KOPT-K1 (cell line): ENCODE measurements at regions not wholly inside any gene's neighbourhood (a gene's known extent, or its start where the extent isn't known, plus 50 kb on each side); places are given as distances from the start of the nearest gene placed in this dataset.

Experiments used
- H3K27ac ChIP-seq: fragments of 200-600 bp; sonication (generic); 2 replicates; pipeline ENCODE4 v1.5.1; 2016; ENCODE audit warnings: antibody characterized with exemption, mild to moderate bottlenecking, low read depth, low read length; ENCODE audit not compliant: poor library complexity, severe bottlenecking
- H3K36me3 ChIP-seq: fragments of 200-600 bp; sonication (generic); 2 replicates; pipeline ENCODE4 v1.5.1; 2017; ENCODE audit warnings: antibody characterized with exemption, mild to moderate bottlenecking, low read length, moderate library complexity; ENCODE audit not compliant: insufficient read depth
- H3K9me3 ChIP-seq: fragments of 200-600 bp; sonication (generic); 2 replicates; pipeline ENCODE4 v1.5.1; 2017; ENCODE audit warnings: antibody characterized with exemption, low read length, mild to moderate bottlenecking; ENCODE audit not compliant: insufficient read depth, poor library complexity, severe bottlenecking

GRCh38 chr5:143462431-143462830 lies 58.9 kb upstream of the NR3C1 start:
- Histone ChIP-seq H3K36me3 (no peaks in the 10 kb centered on the region), H3K27ac (no peak overlapping the region), H3K9me3 (no peaks in the 10 kb centered on the region)

- no peak overlapping the region for H3K27ac ChIP-seq
- no peaks in the 10 kb centered on the region for H3K36me3 ChIP-seq
- no peaks in the 10 kb centered on the region for H3K9me3 ChIP-seq
These were observed 55.9 kb upstream of the NR3C1 start for GRCh38 chr5:143459433-143459832.

GRCh38 chr5:143456952-143457547 lies 53.6 kb upstream of the NR3C1 start:
- Histone ChIP-seq H3K36me3 (no peaks in the 10 kb centered on the region), H3K27ac (no peak overlapping the region), H3K9me3 (no peaks in the 10 kb centered on the region)

- no peaks in the 10 kb centered on the region for H3K9me3 ChIP-seq
- H3K36me3 ChIP-seq = no peaks in the 10 kb centered on the region
- H3K27ac ChIP-seq = no peak overlapping the region
These were observed 51.5 kb upstream of the NR3C1 start for GRCh38 chr5:143454936-143455516.

GRCh38 chr5:143453720-143454119 lies 50.2 kb upstream of the NR3C1 start:
- Histone ChIP-seq H3K9me3 (no peaks in the 10 kb centered on the region), H3K36me3 (no peaks in the 10 kb centered on the region), H3K27ac (no peak overlapping the region)
